A673 (cell line): ENCODE measurements at regions not wholly inside any gene's neighbourhood (a gene's known extent, or its start where the extent isn't known, plus 50 kb on each side); places are given as distances from the start of the nearest gene placed in this dataset.

Experiments used
- EZH2 ChIP-seq: fragments of 200-600 bp; sonication (generic); IDR thresholded peaks from 2 replicates; pipeline ENCODE4 v1.6.1; 2017; ENCODE audit warnings: borderline replicate concordance, low read depth, mild to moderate bottlenecking, mixed read lengths, antibody characterized with exemption, low read length; ENCODE audit not compliant: poor library complexity, severe bottlenecking
- TF ChIP-seq, protein P1 (sequence below): fragments of 300-800, 200-600 bp; sonication (generic); conservative IDR thresholded peaks from 2 replicates; pipeline ENCODE4 v1.5.1; 2017; ENCODE audit warnings: low read depth, mild to moderate bottlenecking, antibody characterized with exemption, low read length, moderate library complexity, mixed read lengths

- TF ChIP-seq, protein P1, sequence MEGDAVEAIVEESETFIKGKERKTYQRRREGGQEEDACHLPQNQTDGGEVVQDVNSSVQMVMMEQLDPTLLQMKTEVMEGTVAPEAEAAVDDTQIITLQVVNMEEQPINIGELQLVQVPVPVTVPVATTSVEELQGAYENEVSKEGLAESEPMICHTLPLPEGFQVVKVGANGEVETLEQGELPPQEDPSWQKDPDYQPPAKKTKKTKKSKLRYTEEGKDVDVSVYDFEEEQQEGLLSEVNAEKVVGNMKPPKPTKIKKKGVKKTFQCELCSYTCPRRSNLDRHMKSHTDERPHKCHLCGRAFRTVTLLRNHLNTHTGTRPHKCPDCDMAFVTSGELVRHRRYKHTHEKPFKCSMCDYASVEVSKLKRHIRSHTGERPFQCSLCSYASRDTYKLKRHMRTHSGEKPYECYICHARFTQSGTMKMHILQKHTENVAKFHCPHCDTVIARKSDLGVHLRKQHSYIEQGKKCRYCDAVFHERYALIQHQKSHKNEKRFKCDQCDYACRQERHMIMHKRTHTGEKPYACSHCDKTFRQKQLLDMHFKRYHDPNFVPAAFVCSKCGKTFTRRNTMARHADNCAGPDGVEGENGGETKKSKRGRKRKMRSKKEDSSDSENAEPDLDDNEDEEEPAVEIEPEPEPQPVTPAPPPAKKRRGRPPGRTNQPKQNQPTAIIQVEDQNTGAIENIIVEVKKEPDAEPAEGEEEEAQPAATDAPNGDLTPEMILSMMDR = no peak
- TF ChIP-seq EZH2 = no peak
Observed at GRCh38 chr12:5310151-5310550, 121.8 kb upstream of the NTF3 start.
